ENCODE measurements at regions not wholly inside any gene's neighbourhood (a gene's known extent, or its start where the extent isn't known, plus 50 kb on each side); places are given as distances from the start of the nearest gene placed in this dataset.

GRCh38 chr10:31604646-31605170 lies 285.7 kb downstream of the ZEB1 start:
- DNase-seq, result no peak

- DNase-seq, result no peak
Measured at GRCh38 chr10:31604096-31604495, 285.1 kb downstream of the ZEB1 start.

- peak; percentile 58 to 67 for DNase-seq
Measured at GRCh38 chr10:31603235-31604087, 284.4 kb downstream of the ZEB1 start.

GRCh38 chr10:31602541-31603234 lies 283.7 kb downstream of the ZEB1 start:
- peak in 1 of 2 donors; percentile 7 for DNase-seq

GRCh38 chr10:31601136-31601535 lies 282.1 kb downstream of the ZEB1 start:
- no peak for DNase-seq

- DNase-seq, result peak in 1 of 2 donors; percentile 21
Measured at GRCh38 chr10:31599626-31600504, 280.8 kb downstream of the ZEB1 start.

- DNase-seq, result no peak
Measured at GRCh38 chr10:31596765-31597164, 277.7 kb downstream of the ZEB1 start.

- no peak for DNase-seq
Measured at GRCh38 chr10:31595992-31596391, 277.0 kb downstream of the ZEB1 start.

GRCh38 chr10:31594347-31594873 lies 275.4 kb downstream of the ZEB1 start:
- DNase-seq, result no peak

- DNase-seq, result no peak
Measured at GRCh38 chr10:31593124-31593523, 274.1 kb downstream of the ZEB1 start.

- no peak for DNase-seq
Measured at GRCh38 chr10:31591569-31591968, 272.6 kb downstream of the ZEB1 start.

- DNase-seq, result no peak
Measured at GRCh38 chr10:31590023-31590800, 271.2 kb downstream of the ZEB1 start.

GRCh38 chr10:31587691-31588090 lies 268.7 kb downstream of the ZEB1 start:
- DNase-seq, result no peak

GRCh38 chr10:31586723-31587638 lies 268.0 kb downstream of the ZEB1 start:
- no peak for DNase-seq

- no peak for DNase-seq
Measured at GRCh38 chr10:31584876-31585275, 265.9 kb downstream of the ZEB1 start.

GRCh38 chr10:31584098-31584631 lies 265.1 kb downstream of the ZEB1 start:
- no peak for DNase-seq

GRCh38 chr10:31583293-31583692 lies 264.3 kb downstream of the ZEB1 start:
- no peak for DNase-seq

GRCh38 chr10:31582365-31583052 lies 263.5 kb downstream of the ZEB1 start:
- no peak for DNase-seq

GRCh38 chr10:31581741-31582323 lies 262.8 kb downstream of the ZEB1 start:
- DNase-seq, result no peak

Measured in activated CD4-positive, alpha-beta T cell treated with anti-CD3 and anti-CD28 coated beads for 4 hours (primary cell).